ENCODE measurements at regions not wholly inside any gene's neighbourhood (a gene's known extent, or its start where the extent isn't known, plus 50 kb on each side); places are given as distances from the start of the nearest gene placed in this dataset.

DNA sequence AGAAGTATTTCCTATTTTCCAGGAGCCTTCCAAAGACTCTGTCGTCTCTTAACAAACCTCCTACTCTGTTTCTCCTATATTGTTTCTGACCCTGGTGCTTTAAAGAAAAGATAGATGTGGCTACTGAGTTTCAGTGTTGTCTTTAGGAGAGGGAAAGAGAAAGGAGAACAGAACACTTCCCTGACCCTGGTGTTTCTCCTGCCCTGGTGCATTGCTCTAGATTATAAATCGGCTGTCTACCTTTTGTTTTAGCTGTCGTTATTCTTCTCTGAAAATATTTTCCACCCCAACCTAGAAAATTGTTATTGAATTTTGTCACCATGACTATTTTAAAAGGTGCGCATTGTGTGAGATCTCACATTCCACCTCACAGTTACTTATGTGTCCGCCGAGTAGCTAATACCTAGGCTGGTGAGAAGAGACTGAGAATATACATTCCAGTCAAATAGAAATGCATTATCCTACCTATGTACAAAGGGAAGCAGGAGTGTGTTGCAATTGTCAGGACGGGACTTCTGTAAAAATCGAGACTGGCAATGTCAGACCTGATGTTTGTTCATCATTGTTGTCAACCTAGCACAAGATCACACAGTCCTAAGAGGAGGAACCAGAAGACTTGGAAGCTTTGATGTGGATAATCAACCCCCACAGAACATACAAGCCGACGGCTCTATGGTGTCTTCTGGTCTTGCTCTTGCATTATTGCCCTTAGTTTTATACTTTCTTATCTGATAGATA is 108.7 kb upstream of the SLC38A4 start:
- TF ChIP-seq, protein P1, sequence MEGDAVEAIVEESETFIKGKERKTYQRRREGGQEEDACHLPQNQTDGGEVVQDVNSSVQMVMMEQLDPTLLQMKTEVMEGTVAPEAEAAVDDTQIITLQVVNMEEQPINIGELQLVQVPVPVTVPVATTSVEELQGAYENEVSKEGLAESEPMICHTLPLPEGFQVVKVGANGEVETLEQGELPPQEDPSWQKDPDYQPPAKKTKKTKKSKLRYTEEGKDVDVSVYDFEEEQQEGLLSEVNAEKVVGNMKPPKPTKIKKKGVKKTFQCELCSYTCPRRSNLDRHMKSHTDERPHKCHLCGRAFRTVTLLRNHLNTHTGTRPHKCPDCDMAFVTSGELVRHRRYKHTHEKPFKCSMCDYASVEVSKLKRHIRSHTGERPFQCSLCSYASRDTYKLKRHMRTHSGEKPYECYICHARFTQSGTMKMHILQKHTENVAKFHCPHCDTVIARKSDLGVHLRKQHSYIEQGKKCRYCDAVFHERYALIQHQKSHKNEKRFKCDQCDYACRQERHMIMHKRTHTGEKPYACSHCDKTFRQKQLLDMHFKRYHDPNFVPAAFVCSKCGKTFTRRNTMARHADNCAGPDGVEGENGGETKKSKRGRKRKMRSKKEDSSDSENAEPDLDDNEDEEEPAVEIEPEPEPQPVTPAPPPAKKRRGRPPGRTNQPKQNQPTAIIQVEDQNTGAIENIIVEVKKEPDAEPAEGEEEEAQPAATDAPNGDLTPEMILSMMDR (IDR thresholded peaks at IDR 0.05): no peak
- TF ChIP-seq POLR2A (IDR thresholded peaks at IDR 0.05): no peak
